NCI-H187 treated with DMSO at 0.1 percent for 48 hours (cell line): ENCODE measurements at regions not wholly inside any gene's neighbourhood (a gene's known extent, or its start where the extent isn't known, plus 50 kb on each side); places are given as distances from the start of the nearest gene placed in this dataset.
"Not testable (repeated sequence)": the region's sequence is repeated elsewhere in the genome, so short reads cannot be mapped to it uniquely, and the experiment has no call there.

Experiments used
- DNase-seq: peaks from one replicate; lab custom pipeline; 2025; lab: John Stamatoyannopoulos, UW

DNA sequence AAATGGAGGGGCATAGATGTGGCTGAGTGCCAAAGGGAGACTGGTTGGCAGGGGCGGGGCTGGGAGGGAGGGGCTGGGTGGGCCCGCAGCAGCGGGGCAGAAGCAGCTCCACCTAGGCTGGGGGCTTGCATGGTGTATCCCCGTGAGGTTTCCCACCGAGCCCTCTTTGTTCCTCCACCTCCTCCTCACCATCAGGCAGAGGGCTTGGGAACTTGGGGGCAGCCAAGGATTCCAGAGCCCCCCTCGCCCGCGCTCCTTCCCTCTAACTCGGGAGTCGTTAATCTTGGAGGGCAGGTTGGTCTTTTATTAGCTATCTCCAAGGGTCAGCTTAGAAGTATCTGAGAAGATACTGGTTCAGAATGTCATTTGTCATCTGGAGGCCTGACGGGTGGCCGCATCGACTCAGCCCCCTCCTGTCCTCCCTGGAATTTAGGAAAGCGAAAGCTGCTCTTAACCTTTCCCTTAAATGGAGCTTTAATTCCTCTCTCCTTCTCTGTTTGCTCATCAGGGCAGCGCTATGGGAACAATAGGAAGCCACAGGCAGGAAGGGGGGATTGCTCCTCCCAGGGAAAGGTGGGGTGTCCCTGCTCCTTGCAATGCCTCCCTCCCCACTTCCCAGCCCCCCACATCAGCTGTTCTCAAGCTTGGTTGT lies 274.3 kb upstream of the XYLT1 start:
- no peak for DNase-seq

DNA sequence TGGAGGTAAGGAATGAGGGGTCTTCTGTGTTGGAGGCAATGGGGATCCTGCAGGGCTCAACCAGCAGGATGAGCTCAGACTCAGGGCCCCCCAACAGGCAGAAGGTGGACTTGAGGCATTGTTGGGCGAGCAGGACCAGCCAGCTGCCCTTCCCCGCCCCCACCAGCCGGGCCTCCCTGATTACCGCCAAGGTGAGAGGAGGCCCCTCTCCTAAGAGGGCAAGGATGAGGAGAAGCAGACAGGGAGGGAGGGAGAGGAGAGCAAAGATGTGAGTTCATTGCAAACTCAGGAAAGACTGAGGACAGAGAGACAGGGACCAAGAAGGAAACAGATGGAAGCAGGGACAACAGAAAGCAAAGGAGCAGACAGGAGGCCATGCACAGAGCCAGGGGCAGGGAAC lies 272.8 kb upstream of the XYLT1 start:
- DNase-seq = no peak

DNA sequence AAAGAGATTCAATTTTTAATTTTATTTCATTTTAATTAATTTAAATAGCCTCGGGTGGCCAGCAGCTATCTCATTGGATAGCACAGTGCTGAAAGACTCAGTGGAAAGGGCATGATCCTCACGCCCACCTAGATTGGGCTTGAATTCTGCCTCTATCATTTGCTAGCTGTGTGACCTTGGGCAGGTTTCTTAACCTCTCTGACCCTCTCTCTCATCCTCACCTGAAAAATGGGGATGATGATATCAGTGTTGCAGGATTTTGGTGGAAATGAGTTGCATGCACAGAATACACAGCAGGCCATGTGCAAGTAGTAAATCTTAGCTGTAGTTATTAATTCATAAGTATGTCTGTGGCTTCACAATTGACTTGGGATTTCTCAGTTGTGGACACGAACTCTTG lies 272.4 kb upstream of the XYLT1 start:
- no peak for DNase-seq

DNA sequence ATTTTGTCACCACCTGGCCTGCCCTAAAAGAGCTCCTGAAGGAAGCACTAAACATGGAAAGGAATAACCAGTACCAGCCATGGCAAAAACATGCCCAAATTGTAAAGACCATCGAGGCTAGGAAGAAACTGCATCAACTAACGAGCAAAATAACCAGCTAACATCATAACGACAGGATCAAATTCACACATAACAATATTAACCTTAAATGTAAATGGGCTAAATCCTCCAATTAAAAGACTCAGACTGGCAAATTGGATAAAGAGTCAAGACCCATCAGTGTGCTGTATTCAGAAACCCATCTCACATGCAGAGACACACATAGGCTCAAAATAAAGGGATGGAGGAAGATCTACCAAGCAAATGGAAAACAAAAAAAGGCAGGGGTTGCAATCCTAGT lies 264.3 kb upstream of the XYLT1 start:
- not testable (repeated sequence) for DNase-seq

DNA sequence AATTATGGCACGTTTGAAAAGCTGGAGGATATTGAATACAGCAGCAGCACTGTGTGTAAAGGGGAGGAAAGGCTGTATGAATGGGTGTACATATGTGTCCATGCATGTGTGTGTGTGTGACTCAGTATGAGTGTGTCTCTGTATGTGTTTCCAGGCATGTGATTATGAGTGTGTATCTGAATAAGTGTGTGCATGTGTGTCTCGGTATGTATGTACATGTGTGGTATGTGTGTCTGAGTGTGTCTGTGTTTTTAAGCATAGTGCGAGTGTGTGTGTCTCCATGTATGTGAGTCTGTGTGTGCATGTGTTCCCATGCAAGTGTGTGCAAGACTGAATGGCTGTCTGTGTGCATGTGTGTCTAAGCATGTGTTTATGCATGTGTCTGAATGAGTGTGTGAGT lies 259.1 kb upstream of the XYLT1 start:
- DNase-seq = no peak

DNA sequence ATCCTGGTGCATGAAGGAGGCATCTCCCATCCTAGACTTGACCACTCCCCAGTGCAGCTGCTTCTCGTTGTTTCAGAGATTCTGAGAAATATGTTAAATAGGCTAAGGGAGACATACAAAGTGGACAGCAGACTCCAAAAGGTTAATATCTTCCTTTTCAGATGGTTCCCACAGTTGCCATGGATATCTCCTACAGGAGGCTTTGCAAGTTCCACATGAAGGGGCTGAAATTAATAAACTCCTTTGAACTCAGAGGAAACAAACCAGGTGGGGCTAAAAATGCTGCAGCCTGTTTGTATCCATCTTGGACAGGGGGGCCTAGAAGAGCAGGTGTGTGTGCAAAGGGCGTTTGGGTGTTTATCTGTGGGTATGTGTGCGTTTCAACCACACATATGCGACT lies 257.4 kb upstream of the XYLT1 start:
- DNase-seq = no peak

DNA sequence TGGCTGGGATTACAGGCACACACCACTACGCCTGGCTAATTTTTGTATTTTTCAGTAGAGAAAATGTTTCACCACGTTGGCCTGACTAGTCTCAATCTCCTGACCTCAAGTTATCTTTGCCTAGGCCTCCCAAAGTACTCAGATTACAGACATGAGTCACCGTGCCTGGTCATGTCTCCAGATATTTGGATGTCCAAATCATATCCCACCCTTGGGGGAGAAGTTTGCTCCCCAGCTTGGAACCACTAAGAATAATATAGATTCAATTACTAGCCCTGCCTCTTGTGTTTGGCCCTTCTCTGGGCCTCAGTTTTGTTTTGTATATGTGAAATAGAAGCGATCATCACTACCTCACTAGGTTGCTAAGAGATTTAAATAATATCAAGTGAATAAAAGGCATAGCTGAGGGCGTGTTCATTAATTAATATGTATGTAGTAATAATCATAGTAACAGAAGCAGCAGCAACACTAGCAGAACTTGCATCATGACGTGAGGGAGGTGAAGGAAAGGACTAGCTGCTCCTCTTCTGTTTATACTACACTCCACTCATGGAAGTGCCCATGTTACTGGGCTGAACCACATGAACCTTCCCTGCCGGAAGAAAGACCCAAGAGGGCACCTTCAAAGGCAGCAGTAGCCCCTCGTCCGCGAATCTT lies 253.6 kb upstream of the XYLT1 start:
- DNase-seq = no peak

DNA sequence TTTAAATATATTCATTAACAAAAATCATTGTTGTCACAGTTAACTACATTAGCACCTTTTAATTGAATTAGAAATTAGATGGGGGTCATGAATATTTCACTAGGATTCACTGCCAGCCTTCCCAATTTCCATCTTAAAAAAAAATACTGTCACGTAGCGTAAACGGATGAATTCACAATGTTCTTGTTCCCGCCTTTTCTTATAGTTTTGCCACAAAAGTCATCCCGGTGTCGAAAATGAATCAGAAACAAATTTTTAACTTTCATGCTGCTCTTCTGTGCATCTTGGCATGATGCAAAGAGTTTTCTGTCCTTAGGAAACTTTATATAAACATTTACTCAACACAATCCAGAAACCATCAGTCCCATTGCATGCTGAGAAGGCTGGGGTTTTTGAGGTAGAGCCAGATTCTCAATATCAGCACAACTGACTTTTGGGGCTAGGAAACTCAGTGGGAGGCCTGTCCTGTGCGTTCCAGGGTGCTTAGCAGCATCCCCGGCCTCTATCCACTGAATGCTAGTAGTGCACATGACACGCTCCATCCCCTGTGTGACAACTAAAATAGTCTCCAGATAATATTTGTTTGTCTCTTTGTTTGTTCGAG lies 252.9 kb upstream of the XYLT1 start:
- DNase-seq = no peak

DNA sequence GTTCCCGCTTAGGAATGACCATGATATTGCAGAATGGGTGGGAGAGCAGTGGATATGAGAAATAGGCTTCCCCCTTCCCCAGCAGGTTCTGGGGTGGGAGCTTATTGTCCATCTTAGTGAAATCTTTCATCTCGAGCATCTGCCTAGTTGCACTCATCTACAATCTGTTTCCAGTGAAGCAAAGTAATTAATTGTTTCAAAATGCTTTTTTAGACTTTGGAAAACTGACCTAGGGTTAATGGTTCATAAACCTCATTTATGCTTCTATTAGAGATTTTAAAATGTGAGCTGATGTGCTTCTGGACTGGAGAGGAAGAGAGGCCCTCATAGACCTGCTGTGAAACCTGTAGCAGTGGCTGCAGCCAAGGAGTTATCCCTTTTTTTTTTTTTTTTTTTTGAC lies 247.7 kb upstream of the XYLT1 start:
- no peak for DNase-seq

DNA sequence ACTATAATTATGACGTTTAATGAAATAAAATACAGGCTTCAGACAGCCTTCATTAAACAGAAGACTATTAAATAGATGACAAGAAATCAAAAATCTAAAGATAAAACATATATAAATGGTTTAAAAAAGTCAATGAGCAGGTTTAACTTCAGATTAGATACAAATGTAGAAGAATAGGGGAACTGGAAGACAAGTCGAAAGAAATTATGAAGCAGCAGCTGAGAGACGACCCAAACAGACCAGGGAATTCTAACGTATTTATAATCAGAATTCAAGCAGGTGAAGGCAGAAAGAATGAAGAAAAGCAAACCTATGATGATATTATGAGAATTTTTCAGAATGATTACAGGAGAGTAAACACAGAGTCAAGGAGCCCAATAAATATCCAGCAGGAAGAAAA lies 235.1 kb upstream of the XYLT1 start:
- no peak for DNase-seq

DNA sequence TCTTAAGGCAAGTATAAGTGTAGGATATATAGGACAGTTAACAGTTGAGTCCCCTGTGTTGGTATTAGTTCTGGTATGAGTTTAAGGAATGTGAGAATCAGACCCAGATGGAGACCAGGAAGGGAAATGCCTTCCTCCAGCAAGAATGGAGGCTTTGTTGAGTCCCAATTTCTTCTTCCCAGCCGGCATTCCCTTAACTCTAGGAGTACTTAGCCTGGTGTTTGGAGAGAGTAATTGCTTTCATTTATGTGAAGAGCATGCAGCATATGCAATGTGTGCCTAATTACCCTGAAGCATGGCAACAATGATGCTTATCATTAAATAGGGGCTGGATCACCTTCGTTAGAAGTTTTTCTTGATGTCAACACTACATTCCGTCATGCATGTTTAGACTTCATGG lies 225.9 kb upstream of the XYLT1 start:
- no peak for DNase-seq

DNA sequence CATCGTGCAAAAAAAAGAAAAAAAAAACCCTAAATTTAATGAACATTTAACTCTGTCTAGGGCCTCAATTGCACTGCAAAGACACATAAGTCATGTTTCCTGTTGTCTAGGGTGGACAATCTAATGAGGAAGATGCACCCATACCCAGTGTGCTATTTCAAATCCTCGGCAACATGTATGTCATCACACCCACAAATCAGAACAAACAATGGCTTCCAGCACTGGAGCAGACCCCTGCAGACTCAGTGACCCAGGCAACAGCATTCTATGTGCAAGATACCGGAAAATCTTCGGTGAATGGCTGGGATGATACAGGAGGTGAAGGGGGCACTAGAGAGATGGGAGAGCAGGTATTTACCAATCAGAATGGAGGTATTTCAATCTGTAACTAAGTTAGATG lies 221.7 kb upstream of the XYLT1 start:
- DNase-seq = no peak

DNA sequence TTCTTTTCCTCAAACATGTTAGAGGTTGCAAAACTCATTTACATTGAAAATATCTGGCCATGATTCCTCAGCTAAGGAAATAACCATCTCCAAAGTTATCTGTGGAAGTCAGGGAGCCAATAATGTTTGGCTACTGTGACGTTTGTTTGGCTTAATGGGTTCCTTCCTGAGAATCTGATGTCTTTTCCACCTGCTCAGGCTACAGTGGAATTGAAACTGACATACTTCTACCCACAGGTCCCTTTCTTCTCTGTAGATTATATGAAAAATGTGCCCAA lies 221.1 kb upstream of the XYLT1 start:
- no peak for DNase-seq

DNA sequence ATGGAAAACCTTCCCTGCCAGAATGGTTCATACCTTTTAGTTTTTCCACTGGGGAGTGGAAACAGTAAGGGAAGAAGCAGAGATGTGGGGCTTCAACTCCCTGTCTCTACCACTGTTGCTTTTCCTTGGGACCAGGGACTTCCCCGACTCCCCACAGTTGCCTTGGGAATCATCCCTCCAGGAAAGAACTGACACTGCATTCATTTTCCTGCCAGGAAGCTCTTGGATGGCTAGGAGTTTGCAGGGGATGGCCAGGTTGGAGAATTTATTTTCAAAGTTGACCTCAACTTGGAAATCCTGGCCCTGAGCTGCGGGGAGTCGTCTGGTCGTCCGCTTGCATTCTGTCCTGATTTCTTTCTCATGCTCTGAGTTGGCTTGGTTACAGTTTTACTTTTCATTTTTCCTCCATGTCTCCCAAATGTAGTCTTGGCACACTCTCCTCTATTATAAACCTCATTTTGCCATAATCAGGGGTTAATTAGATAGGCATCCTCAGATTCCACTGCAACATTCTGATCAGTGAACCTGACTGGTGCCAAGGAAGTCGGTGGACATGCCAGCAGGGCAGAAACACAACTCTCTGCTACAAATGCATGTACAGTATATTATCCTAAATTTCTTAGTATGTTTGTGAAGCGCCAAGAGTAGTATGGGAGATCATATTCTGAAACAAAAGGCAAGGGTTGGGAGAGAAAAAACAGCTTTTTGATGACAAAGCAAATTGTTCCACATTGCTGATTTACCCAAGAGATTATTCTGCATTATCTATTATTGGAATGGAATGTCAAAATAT lies 220.5 kb upstream of the XYLT1 start:
- no peak for DNase-seq

DNA sequence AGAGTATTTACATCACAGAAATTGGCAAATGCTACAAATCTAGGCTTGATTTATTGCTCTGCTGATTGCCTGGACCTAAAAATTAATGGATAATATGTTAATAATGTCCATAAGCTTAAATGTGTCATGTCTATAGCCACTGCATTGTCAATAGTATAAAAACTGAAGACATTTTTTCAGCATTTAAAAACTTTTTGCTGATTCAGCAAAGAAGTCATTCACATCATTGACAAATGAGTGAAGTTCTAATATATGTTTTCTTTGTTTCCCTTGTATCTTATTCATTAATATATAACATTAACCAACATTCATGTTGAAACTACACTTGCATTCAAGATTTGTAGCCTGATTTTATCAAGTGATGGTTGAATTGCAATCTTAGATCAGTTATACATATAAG lies 214.7 kb upstream of the XYLT1 start:
- no peak for DNase-seq

DNA sequence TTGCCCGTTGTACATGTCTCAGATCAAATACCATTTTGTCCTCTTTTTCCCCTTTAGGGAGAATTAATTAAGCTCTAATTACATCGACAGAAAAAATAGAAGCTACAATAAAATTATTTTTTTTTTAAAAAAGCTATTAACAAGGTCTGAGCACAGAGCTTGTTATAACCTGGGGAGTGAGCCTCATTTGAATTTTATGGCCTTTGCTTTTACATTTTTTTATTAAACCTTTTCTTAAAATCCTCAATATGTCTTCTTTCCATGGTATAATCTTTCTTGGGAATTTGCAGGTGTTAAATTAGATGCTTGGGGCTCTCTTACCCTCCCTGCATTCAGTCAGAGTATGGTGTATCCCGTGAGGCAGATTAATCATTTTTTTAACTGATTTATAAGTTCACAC lies 212.5 kb upstream of the XYLT1 start:
- no peak for DNase-seq

DNA sequence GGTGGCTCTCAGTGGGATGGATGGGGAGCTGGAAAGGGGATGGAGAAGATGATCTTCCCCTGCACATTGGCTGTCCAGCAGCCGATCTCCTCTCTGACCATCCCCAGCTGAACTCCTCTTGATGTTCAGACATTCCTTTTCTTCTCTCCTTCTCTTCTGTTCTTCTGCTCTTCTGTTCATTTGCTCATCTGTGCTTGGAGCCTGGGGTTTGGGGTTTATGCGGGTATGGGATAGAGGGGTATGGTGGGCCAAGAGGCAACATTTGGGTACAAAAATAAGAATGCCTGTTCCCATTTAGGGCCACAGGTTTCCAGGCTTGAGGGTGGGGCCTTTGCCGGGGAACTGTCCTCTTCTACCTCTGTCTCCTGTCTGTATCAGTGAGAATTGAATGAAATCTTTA lies 205.4 kb upstream of the XYLT1 start:
- DNase-seq = no peak

DNA sequence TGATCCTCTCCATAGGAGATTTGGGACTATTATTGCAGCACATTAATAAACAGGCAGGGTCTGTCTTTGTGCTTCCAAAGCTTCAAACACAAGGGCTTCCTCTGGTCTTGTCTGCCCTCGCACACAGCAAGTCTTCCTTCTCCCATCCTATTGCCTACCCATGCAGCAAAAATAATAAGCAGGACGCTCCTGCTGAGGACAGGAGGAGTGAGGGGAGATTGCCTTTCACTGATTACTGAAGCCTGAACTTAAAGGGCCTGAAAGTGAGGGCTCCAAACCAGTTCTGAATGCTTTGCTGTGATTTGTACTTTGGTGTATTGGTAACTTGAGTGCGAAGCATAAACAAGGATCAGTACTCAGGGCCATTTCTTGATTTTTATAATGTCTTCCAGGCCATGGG lies 197.6 kb upstream of the XYLT1 start:
- no peak for DNase-seq

DNA sequence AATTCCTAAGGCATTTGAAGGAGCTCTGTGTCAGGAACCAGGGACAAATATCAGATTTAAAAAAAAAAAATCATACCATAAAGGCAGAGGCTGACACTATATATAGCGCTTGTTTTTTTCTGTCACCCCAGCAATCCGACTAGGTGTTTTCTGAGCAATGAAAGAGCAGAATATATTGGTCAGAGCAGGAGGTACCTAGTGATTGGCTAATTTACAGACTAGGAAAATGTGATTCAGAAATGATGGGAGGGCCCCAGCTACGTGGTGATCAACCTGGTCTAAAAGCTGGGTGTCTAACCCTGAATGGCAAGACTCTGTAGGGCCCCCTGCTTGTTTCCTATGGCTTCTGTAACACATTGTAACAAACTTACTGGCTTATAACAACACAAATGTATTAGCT lies 195.5 kb upstream of the XYLT1 start:
- DNase-seq = no peak

DNA sequence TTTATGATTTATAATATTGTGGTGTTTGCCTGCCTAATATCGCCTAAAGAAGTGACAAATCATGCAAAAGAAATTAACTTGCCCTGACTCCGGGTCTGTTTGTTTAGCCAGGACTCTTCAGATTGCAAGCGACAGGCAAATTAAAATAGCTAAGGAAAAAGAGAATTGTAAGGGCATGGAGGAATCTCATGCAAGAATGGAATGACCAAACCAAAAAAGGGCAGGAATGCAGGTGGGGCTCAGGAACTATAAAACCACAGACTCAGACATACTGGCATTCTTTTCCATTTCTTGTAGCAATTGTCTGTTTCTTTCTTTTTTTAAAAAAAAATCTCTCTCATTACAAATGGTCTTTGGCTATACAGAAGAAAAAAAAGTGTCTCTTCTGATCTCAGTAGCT lies 188.1 kb upstream of the XYLT1 start:
- no peak for DNase-seq

DNA sequence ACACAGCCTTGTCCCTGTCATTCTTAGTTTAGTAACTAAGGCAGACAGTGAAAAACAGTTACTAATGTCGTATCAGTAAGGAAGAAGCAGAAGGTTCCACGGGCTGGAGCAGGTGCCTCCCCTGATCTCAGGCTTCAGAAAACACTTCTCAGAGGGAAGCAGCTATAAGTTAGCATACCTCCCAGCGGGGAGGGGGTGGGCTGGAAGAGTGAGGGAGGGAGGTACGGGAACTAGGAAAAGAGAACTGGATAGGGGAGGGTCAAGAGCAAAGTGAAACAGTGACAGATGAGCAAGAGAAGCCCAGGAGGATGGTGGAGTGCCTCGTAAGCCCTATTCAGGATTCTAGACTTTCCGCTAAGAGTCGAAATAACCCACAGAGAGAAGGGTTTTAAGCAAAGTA lies 186.3 kb upstream of the XYLT1 start:
- no peak for DNase-seq

DNA sequence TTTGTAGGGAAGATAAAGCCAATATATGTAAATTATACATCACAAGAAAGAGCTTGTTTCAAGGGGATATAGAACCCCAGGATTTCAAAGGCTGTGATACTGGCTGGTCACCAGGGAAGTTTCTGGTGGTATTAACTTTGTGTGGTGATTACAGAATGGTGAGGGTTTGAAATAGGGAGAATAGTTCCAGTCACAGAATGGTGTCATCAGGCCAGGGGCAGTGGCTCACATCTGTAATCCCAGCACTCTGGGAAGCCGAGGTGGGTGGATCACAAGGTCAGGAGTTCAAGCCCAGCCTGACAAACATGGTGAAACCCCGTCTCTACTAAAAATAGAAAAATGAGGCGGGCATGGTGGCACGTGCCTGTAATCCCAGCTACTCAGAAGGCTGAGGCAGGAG lies 183.8 kb upstream of the XYLT1 start:
- DNase-seq = no peak

DNA sequence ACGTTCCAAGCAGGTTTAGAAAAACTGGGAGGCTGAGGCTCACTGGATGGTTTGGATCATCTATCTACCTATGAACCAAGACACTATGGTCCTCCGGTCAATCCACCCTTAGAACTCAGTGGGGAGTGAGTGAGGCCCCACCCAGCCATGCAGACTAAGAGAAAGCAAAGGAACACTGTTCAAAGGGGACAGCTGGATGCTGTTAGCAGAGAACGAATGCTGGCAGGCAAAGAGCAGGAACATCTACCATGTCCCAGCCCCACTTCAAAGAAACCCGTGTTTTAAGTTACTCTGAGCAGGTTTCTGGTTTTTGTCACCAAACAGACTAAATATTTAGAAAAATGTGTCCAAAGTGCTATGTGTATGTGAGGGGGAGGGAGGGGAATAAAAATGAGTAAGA lies 183.4 kb upstream of the XYLT1 start:
- no peak for DNase-seq
